Jurkat, Clone E6-1 (cell line): ENCODE measurements at regions not wholly inside any gene's neighbourhood (a gene's known extent, or its start where the extent isn't known, plus 50 kb on each side); places are given as distances from the start of the nearest gene placed in this dataset.

ENCODE experiments used
- DNase-seq: peaks from one replicate; pipeline ENCODE4 v3.0.0-alpha.2; 2011; ENCODE audit warnings: low read depth, low spot score
- H3K4me3 ChIP-seq: 2 replicates; pipeline ENCODE4 v1.5.1; 2011; ENCODE audit warnings: mild to moderate bottlenecking, low read length, control low read depth, moderate library complexity

GRCh38 chr5:93281980-93282772, 298.8 kb downstream of the NR2F1-AS1 start:
- DNase-seq = no peak
- H3K4me3 ChIP-seq = no peak overlapping the region

- H3K4me3 ChIP-seq = no peak overlapping the region
- DNase-seq = no peak
These were observed 300.5 kb downstream of the NR2F1-AS1 start for GRCh38 chr5:93280518-93280917.

GRCh38 chr5:93279296-93279963, 301.6 kb downstream of the NR2F1-AS1 start:
- no peak for DNase-seq
- H3K4me3 ChIP-seq = no peak overlapping the region

GRCh38 chr5:93278896-93279295, 302.1 kb downstream of the NR2F1-AS1 start:
- no peak for DNase-seq
- no peak overlapping the region for H3K4me3 ChIP-seq

GRCh38 chr5:93277051-93277450, 304.0 kb downstream of the NR2F1-AS1 start:
- no peak overlapping the region for H3K4me3 ChIP-seq

GRCh38 chr5:93275376-93275775, 305.6 kb downstream of the NR2F1-AS1 start:
- DNase-seq = no peak
- H3K4me3 ChIP-seq = no peak overlapping the region

More at GRCh38 chr5:93277051-93277450, 304.0 kb downstream of the NR2F1-AS1 start:
- DNase-seq = no peak

GRCh38 chr5:93274291-93274690, 306.7 kb downstream of the NR2F1-AS1 start:
- no peak for DNase-seq
- no peak overlapping the region for H3K4me3 ChIP-seq

GRCh38 chr5:93273176-93273575, 307.8 kb downstream of the NR2F1-AS1 start:
- DNase-seq = no peak

GRCh38 chr5:93272108-93272507, 308.9 kb downstream of the NR2F1-AS1 start:
- no peak overlapping the region for H3K4me3 ChIP-seq
- no peak for DNase-seq

More at GRCh38 chr5:93273176-93273575, 307.8 kb downstream of the NR2F1-AS1 start:
- H3K4me3 ChIP-seq = no peak overlapping the region

- no peak overlapping the region for H3K4me3 ChIP-seq
- DNase-seq = no peak
These were observed 313.3 kb downstream of the NR2F1-AS1 start for GRCh38 chr5:93267736-93268135.

GRCh38 chr5:93267276-93267675, 313.7 kb downstream of the NR2F1-AS1 start:
- no peak for DNase-seq

GRCh38 chr5:93257616-93258015, 323.4 kb downstream of the NR2F1-AS1 start:
- no peak for DNase-seq
- H3K4me3 ChIP-seq = no peak overlapping the region

More at GRCh38 chr5:93267276-93267675, 313.7 kb downstream of the NR2F1-AS1 start:
- H3K4me3 ChIP-seq = no peak overlapping the region

- no peak for DNase-seq
- H3K4me3 ChIP-seq = no peak overlapping the region
These were observed 325.2 kb downstream of the NR2F1-AS1 start for GRCh38 chr5:93255796-93256195.

- no peak for DNase-seq
These were observed 328.9 kb downstream of the NR2F1-AS1 start for GRCh38 chr5:93252165-93252564.

GRCh38 chr5:93251347-93251746, 329.7 kb downstream of the NR2F1-AS1 start:
- DNase-seq = no peak
- no peak overlapping the region for H3K4me3 ChIP-seq

More at GRCh38 chr5:93252165-93252564, 328.9 kb downstream of the NR2F1-AS1 start:
- H3K4me3 ChIP-seq = no peak overlapping the region

GRCh38 chr5:93250424-93250823, 330.6 kb downstream of the NR2F1-AS1 start:
- DNase-seq = no peak
- no peak overlapping the region for H3K4me3 ChIP-seq

GRCh38 chr5:93249651-93250289, 331.2 kb downstream of the NR2F1-AS1 start:
- no peak overlapping the region for H3K4me3 ChIP-seq
- DNase-seq = no peak

- DNase-seq = no peak
These were observed 333.9 kb downstream of the NR2F1-AS1 start for GRCh38 chr5:93247105-93247504.

GRCh38 chr5:93246090-93246855, 334.7 kb downstream of the NR2F1-AS1 start:
- no peak for DNase-seq
- H3K4me3 ChIP-seq = no peak overlapping the region

More at GRCh38 chr5:93247105-93247504, 333.9 kb downstream of the NR2F1-AS1 start:
- H3K4me3 ChIP-seq = no peak overlapping the region
